SK-N-SH (cell line): ENCODE measurements at regions not wholly inside any gene's neighbourhood (a gene's known extent, or its start where the extent isn't known, plus 50 kb on each side); places are given as distances from the start of the nearest gene placed in this dataset.

Experiments
- CTCF ChIA-PET: fragments of 300-600, 350-600 bp; formaldehyde crosslinking; extraction: SDS; loops from one replicate; lab custom pipeline; 2021; lab: Yijun Ruan, JAX
- POLR2A ChIA-PET: fragments of 350-600 bp; sonication (Branson Sonifier 250); formaldehyde crosslinking; extraction: SDS; loops from one replicate; lab custom pipeline; 2020; ENCODE audit warnings: antibody characterized with exemption, inconsistent platforms; lab: Yijun Ruan, JAX
- DNase-seq: peaks from one replicate; pipeline ENCODE4 v3.0.0; 2012
- H2AFZ ChIP-seq: fragments of 200-600 bp; sonication (generic); 2 replicates; pipeline ENCODE4 v1.8.1; 2016; ENCODE audit warnings: antibody characterized with exemption, mild to moderate bottlenecking, low read depth
- H3F3A ChIP-seq: fragments of 200-600 bp; sonication (generic); replicated peaks from 2 replicates; pipeline ENCODE3; 2016; ENCODE audit warnings: antibody characterized with exemption, mild to moderate bottlenecking; ENCODE audit not compliant: insufficient read depth
- H3K27ac ChIP-seq, 2 experiments: fragments of 200-500 bp in 1 of 2; fragments of 200-600 bp in 1 of 2; sonication (Bioruptor generic) in 1 of 2; sonication (generic), shearing (Covaris generic) in 1 of 2; 2 replicates each; pipeline versions ENCODE4 v1.5.1 to v1.6.1; 2014 to 2016; ENCODE audit warnings: low read depth in 2 of 2, inconsistent platforms in 1 of 2, low read length in 1 of 2, mild to moderate bottlenecking in 1 of 2, mixed read lengths in 1 of 2
- H3K27me3 ChIP-seq: fragments of 200-600 bp; sonication (generic), shearing (Covaris generic); 2 replicates; pipeline ENCODE4 v1.6.1; 2016; ENCODE audit warnings: mixed run types; ENCODE audit not compliant: insufficient read depth
- H3K36me3 ChIP-seq, 2 experiments: fragments of 200-500 bp in 1 of 2; fragments of 200-600 bp in 1 of 2; sonication (Bioruptor generic) in 1 of 2; sonication (generic) in 1 of 2; replicated peaks in 1 of 2; 2 replicates each; pipeline versions ENCODE3 to v1.5.1; 2014 to 2016; ENCODE audit warnings: low read length in 1 of 2, mild to moderate bottlenecking in 1 of 2; ENCODE audit not compliant: insufficient read depth in 2 of 2, control insufficient read depth in 1 of 2
- H3K4me1 ChIP-seq, 2 experiments: fragments of 200-500 bp in 1 of 2; fragments of 200-600 bp in 1 of 2; sonication (Bioruptor generic) in 1 of 2; sonication (generic), shearing (Covaris generic) in 1 of 2; 2 replicates each; pipeline versions ENCODE4 v1.5.1 to v1.6.1; 2014 to 2016; ENCODE audit warnings: low read depth in 1 of 2, low read length in 1 of 2, mixed run types in 1 of 2; ENCODE audit not compliant: insufficient read depth in 2 of 2, control insufficient read depth in 1 of 2
- H3K4me2 ChIP-seq: fragments of 200-600 bp; sonication (generic), shearing (Covaris generic); 2 replicates; pipeline ENCODE4 v1.6.1; 2017; ENCODE audit warnings: mixed run types
- H3K4me3 ChIP-seq, 2 experiments: fragments of 200-500 bp in 1 of 2; fragments of 200-600 bp in 1 of 2; sonication (Bioruptor generic) in 1 of 2; sonication (generic), shearing (Covaris generic) in 1 of 2; 2 replicates each; pipeline versions ENCODE4 v1.5.1 to v1.8.1; 2014 to 2016; ENCODE audit warnings: low read depth in 2 of 2, inconsistent platforms in 1 of 2, low read length in 1 of 2, mild to moderate bottlenecking in 1 of 2, mixed read lengths in 1 of 2, moderate library complexity in 1 of 2
- H3K79me2 ChIP-seq: fragments of 200-600 bp; sonication (generic); 2 replicates; pipeline ENCODE4 v1.8.1; 2017; ENCODE audit warnings: mild to moderate bottlenecking; ENCODE audit not compliant: insufficient read depth
- H3K9ac ChIP-seq: fragments of 200-600 bp; sonication (generic); 2 replicates; pipeline ENCODE4 v1.6.1; 2017; ENCODE audit warnings: mixed run types
- H3K9me2 ChIP-seq: fragments of 200-600 bp; sonication (generic); 2 replicates; pipeline ENCODE4 v1.6.1; 2017; ENCODE audit warnings: mixed run types
- H3K9me3 ChIP-seq: fragments of 200-600 bp; sonication (generic); 2 replicates; pipeline ENCODE4 v1.6.1; 2017; ENCODE audit warnings: mixed run types, mild to moderate bottlenecking, moderate library complexity
- H4K20me1 ChIP-seq: fragments of 200-600 bp; sonication (generic); 2 replicates; pipeline ENCODE4 v1.6.1; 2017; ENCODE audit warnings: mild to moderate bottlenecking, mixed run types; ENCODE audit not compliant: insufficient read depth
- CHD2 ChIP-seq: fragments of 150-350 bp; IDR thresholded peaks from 2 replicates; pipeline ENCODE4 v1.6.1; 2018; ENCODE audit warnings: low read length; ENCODE audit not compliant: partially characterized antibody
- ELF1 ChIP-seq: IDR thresholded peaks from 2 replicates; pipeline ENCODE4 v1.4.0; 2012
- EZH2phosphoT487 ChIP-seq: fragments of 200-600 bp; sonication (generic); IDR thresholded peaks from 2 replicates; pipeline ENCODE4 v1.6.1; 2017; ENCODE audit warnings: low read depth, mixed run types, mild to moderate bottlenecking, antibody characterized with exemption, moderate library complexity, borderline replicate concordance
- FOSL2 ChIP-seq: IDR thresholded peaks from 2 replicates; pipeline ENCODE4 v1.4.0; 2012; ENCODE audit warnings: low read depth, mild to moderate bottlenecking, moderate library complexity, borderline replicate concordance
- FOXJ3 ChIP-seq: sonication (generic); formaldehyde crosslinking; IDR thresholded peaks from 2 replicates; pipeline ENCODE4 v1.5.1; 2020; ENCODE audit warnings: mild to moderate bottlenecking, missing genetic modification reagents
- FOXM1 ChIP-seq: IDR thresholded peaks from 2 replicates; pipeline ENCODE4 v1.4.0; 2012; ENCODE audit warnings: low read depth, mild to moderate bottlenecking
- GABPA ChIP-seq: IDR thresholded peaks from 2 replicates; pipeline ENCODE4 v1.4.0; 2012; ENCODE audit warnings: low read depth, mild to moderate bottlenecking
- GATA2 ChIP-seq: sonication (generic); formaldehyde crosslinking; IDR thresholded peaks from 2 replicates; pipeline ENCODE4 v1.5.0; 2020; ENCODE audit warnings: mild to moderate bottlenecking, missing genetic modification reagents
- POLR2AphosphoS5 ChIP-seq: IDR thresholded peaks from 2 replicates; pipeline ENCODE4 v1.6.1; 2012; ENCODE audit warnings: low read depth, low read length
- RCOR1 ChIP-seq: fragments of 150-350 bp; IDR thresholded peaks from 2 replicates; pipeline ENCODE4 v1.6.1; 2017; ENCODE audit warnings: antibody characterized with exemption, low read length
- REST ChIP-seq: IDR thresholded peaks from 2 replicates; pipeline ENCODE4 v1.6.1; 2012; ENCODE audit warnings: mild to moderate bottlenecking, low read depth, low read length, moderate library complexity
- SIN3A ChIP-seq: IDR thresholded peaks from 2 replicates; pipeline ENCODE4 v1.6.1; 2012; ENCODE audit warnings: low read depth, mild to moderate bottlenecking, low read length, moderate library complexity, borderline replicate concordance
- SMC3 ChIP-seq: IDR thresholded peaks from 2 replicates; pipeline ENCODE4 v1.6.1; 2012; ENCODE audit warnings: low read depth, low read length, improper control_type of control experiment
- TAF1 ChIP-seq: IDR thresholded peaks from 2 replicates; pipeline ENCODE4 v1.6.1; 2012; ENCODE audit warnings: low read depth, mild to moderate bottlenecking, low read length, moderate library complexity, borderline replicate concordance
- TCF12 ChIP-seq: IDR thresholded peaks from 2 replicates; pipeline ENCODE4 v1.4.0; 2012
- TEAD4 ChIP-seq: IDR thresholded peaks from 2 replicates; pipeline ENCODE4 v1.4.0; 2012; ENCODE audit warnings: mild to moderate bottlenecking, borderline replicate concordance; ENCODE audit not compliant: insufficient read depth
- USF2 ChIP-seq: fragments of 150-350 bp; IDR thresholded peaks from 2 replicates; pipeline ENCODE4 v1.6.1; 2017; ENCODE audit warnings: antibody characterized with exemption, low read length, low read depth, borderline replicate concordance
- WGBS: methylation state at CpG from one replicate; pipeline ENCODE4 v1.1.6; 2017; ENCODE audit warnings: low lambda C conversion rate; 5-methylcytosine and 5-hydroxymethylcytosine counted together

GRCh38 chr4:135267148-135267865 lies 1065.7 kb upstream of the PABPC4L start:
- ChIA-PET CTCF (no interaction called here), POLR2A (no interaction called here)
- no peak for DNase-seq
- Histone ChIP-seq H4K20me1 (no peaks in the 10 kb centered on the region), H3K36me3 (no peaks in the 10 kb centered on the region), H3K4me2 (no peak overlapping the region), H3K9ac (no peak overlapping the region), H3F3A (no peaks in the 10 kb centered on the region), H3K27ac (no peak overlapping the region), H2AFZ (no peak overlapping the region), H3K4me1 (no peaks in the 10 kb centered on the region), H3K79me2 (no peaks in the 10 kb centered on the region), H3K4me3 (no peak overlapping the region), H3K9me2 (no peaks in the 10 kb centered on the region), H3K27me3 (no peaks in the 10 kb centered on the region), H3K9me3 (no peaks in the 10 kb centered on the region)
- 28% methylated on average over 13 of the region's 13 CpGs for WGBS
- TF ChIP-seq REST (no peak), TAF1 (no peak), FOXM1 (no peak), POLR2AphosphoS5 (no peak), TCF12 (no peak), RCOR1 (no peak), SMC3 (no peak), FOXJ3 (CRISPR knock-in tag) (no peak), SIN3A (no peak), GABPA (no peak), GATA2 (CRISPR knock-in tag) (no peak), CHD2 (no peak), ELF1 (no peak), USF2 (no peak), EZH2phosphoT487 (no peak), TEAD4 (no peak), FOSL2 (no peak)
